Suppressor macrophage treated with lipopolysaccharide for 4 hours (primary cell): ENCODE measurements at regions not wholly inside any gene's neighbourhood (a gene's known extent, or its start where the extent isn't known, plus 50 kb on each side); places are given as distances from the start of the nearest gene placed in this dataset.
"Not testable (repeated sequence)": the region's sequence is repeated elsewhere in the genome, so short reads cannot be mapped to it uniquely, and the experiment has no call there.

Experiments used
- DNase-seq: peaks from one replicate; pipeline ENCODE4 v3.0.0-alpha.2; 2020

DNA sequence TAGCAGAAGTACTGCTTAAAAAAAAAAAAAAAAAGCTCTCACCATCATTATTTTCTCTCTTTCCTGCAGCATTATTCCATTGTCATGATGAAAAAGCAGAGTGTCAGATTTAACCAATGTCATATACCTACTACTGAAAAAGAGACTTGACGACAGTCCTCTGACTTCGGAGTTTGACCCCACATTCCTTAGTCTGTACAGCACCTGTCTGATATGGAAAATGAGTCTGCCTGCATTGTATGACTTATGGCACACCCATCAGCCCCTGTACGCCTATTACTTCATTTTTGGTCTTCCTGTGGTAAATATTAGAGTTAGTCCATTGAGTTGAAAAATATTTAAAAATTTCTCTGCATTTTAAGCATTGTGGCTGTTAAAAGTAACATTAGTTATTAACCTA is 54.5 kb upstream of the NOX4 start:
- DNase-seq, result no peak

DNA sequence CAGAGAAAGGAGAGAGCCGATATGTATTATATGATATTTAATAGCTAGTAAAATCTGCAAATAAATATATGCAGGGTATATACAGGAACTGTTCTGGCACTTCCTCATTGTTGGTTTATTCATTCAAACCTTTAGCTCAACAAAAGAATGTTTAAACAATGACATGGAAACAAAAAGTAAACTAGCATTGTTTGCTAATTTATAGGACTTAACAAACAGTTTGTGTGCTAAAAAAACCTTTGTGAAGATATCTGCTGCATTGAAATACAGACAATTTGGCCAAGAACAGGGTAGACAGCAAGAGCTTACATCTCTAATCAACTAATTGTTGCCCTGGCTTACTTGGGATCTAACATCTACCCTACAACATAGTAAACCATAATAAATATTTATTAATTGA is 64.6 kb upstream of the NOX4 start:
- DNase-seq, result not testable (repeated sequence)

DNA sequence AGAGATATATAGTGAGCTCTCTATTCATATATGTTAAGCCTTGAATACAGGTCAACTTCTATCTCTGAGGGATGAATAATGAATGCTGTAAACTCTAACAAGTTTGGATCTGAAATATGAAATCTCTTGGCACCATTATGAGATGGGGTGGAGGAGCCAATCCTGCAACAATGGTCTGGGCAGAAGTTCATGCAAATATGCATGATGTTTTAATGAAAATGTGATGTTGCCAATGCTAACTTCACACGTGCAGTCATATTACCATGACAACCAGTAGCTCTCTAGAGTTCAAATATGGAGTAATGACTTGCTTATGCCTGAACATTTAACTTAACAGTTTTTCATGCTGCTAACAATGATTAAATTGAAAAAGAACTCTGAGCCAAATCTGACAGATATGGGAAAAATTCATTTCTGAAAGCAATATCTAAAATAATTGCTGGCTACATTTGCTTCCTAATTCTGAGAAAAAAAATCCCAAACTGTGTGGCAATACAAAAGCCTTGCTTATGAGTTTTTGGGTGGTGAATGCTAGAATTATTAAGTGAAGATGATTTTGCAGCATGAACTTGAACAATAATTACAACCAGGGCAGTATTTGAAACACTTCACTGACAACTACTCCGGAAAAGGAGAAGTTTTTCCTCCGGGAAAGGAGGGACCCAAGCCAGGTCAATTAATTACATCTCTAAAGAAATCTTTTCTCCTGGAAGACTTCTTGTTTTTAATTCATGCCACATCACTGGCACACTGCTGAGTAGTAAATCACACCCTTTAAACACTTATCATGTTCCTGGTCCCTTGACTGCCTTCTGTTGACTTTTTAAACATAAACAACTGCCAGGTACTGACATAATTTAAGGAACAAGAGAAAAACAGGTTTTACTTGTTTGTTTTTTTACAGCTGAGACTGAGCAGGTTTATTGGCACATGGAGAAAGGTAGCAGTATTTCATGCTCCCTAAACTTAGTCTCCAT is 65.8 kb upstream of the NOX4 start:
- not testable (repeated sequence) for DNase-seq

DNA sequence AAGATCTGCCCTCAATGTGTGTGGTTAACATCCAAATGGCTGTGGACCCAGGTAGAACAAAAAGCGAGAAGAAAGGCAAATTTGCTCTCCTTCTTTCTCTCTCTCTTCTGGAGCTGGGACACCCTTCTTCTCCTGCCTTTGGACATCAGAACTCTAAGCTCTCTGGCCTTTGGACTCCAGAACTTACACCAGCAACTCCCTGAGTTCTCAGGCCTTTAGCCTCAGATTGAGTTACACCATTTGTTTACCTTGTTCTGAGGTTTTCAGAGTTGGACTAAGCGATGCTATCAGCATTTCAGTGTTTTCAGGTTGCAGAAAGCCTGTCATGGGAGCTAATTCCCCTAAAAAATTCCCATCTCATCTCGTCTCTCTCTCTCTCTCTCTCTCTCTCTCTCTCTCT is 69.4 kb upstream of the NOX4 start:
- not testable (repeated sequence) for DNase-seq

DNA sequence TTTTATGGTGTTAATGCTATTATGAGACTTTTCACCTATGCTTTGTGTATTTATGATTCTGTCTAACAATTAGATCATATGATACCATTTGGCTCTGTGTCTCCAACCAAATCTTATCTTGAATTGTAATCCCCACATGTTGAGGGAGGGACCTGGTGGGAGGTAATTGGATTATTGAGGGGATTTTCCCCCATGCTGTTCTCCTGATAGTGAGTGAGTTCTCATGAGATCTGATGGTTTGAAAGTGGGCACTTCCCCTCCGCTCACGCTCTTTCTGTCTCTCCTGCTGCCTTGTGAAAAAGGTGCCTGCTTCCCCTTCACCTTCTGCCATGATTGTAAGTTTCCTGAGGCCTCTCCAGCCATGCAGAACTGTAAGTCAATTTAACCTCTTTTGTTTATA is 71.6 kb upstream of the NOX4 start:
- not testable (repeated sequence) for DNase-seq

DNA sequence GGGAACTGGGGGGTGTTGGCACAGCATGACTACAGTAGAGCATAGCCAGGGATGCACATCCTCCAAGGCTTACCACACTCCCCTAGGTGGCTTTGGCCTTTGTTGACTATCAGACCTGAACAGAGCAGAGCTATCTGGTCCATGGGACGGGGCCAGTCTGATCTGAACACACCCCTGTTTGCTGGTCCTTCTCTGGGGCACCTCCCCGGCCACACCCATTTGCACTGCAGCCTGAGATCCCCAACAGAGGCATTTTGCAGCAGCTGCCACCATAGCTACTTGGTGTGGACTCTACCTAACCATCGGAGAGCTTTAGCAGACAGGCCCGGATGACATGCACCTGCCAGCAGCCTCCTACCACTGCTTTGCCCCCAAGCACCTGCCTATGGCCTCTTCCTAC is 75.8 kb upstream of the NOX4 start:
- no peak for DNase-seq

DNA sequence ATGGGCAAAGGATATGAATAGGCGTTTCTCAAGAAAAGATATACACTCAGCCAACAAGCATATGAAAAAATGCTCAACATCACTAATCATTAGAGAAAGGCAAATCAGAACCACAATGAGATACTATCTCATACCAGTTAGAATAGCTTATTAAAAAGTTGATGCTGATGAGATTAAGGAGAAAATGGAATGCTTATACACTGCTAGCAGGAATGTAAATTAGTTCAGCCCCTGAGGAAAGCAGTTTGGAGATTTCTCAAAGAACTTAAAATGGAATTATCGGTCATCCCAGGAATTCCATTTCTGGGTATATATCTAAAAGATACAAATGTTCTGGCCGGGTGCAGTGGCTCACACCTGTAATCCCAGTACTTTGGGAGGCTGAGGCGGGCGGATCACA is 78.2 kb upstream of the NOX4 start:
- DNase-seq, result not testable (repeated sequence)

DNA sequence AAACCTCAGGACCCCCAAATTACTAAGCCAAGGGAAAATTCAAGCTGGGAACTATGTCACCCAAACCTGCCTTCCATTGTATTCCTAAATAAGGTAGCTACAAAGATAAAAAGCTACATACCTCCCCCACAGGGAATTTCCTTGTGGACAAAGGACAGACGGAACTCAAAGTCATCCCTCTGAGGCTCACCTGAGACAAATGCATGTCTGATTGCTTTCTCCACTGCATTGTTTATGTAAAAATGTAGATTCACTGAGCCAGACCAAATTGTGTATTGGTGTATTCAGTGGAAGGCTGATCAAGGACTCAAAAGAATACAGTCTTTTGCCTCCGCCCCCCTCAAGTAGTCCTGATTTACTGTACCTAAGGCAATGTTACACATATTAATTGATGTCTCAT is 80.5 kb upstream of the NOX4 start:
- not testable (repeated sequence) for DNase-seq

DNA sequence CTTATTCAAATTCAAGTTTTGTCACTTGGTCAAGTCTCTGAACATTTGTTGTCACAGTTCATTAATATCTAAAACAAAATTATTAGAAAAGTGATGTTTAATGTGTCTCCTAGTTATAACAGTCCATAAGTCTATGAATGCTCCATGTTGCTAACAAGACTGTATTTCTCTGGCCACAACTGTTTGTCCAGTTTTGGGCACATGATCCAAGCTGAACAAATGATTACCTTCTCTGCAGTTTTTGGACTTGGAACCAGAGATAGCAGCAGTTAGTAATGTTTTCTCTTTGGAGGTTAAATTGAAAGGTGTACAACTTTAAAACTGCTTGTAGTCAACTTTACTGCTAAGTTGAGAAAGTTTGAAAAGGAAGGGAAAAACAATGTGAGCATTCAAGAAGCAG is 84.7 kb upstream of the NOX4 start:
- not testable (repeated sequence) for DNase-seq

DNA sequence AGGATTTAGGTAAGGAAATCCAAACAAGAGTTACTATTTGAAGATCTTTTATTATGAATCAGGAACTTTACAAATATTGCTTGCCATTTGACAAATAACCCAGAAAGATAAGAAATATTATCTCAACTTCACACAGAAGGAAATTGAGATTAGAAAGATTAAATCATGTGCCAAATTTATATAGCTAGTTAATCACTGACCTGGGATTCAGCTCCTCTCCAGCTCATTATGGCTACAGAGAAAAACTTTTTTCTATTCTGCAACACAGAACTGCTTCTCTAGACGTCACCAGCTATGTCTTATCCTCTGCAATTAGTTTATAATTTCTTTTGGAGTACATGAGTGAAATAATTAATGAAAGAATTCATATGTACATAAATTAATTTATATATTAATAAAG is 86.3 kb upstream of the NOX4 start:
- DNase-seq, result not testable (repeated sequence)

DNA sequence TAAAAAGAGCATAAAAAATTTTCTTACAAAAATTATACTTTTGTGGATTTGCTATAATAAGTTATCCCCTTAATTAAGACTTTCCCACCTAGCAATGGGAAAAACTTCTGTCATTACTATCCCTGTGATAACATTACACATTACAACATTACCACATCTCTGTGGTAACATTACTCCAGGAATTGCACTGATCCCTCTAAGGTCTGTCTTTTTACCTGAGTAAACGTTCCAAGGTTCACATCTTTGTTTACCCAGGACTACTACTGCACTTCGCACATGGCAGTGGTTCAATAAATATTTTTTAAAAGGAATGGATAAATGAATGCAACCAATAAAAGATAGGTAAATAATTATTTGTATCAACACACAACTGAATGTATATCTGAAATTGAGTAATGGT is 92.4 kb upstream of the NOX4 start:
- DNase-seq, result no peak

DNA sequence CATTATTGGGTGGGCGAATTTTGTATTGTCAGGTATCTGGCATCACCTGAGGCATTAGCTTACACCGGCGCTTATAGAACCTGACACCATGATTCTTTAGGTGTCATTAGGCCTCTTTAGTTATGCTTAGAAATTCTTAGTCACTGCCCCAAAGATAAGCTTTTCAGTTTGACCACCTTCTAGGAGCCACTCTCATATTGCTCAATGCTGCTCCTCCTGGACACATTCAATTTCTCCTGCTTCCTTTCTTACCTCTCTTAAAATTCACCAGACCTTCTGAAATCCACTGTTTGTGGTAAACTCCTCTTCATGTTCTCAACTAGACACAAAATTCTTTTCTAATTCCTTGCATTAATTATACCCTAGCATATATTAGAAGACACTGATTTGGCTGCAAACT is 93.9 kb upstream of the NOX4 start:
- DNase-seq, result not testable (repeated sequence)

DNA sequence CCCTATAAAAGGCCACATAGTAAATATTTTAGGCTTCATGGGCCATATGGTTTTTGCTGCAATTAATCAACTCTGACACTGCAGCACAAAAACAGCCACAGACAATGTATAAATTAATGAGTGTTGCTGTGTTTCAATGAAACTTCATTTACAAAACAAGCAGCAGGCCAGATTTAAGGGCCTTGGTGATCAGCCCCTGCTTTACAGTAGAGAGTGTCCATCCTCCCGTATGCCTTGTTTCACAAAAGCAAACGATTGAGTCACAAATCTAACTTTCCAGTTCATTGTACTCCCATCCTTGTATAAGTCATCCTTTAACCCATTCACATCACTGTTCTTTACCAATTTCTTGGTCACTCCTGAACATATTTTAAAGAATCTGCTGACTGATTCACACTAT is 94.3 kb upstream of the NOX4 start:
- DNase-seq, result not testable (repeated sequence)

DNA sequence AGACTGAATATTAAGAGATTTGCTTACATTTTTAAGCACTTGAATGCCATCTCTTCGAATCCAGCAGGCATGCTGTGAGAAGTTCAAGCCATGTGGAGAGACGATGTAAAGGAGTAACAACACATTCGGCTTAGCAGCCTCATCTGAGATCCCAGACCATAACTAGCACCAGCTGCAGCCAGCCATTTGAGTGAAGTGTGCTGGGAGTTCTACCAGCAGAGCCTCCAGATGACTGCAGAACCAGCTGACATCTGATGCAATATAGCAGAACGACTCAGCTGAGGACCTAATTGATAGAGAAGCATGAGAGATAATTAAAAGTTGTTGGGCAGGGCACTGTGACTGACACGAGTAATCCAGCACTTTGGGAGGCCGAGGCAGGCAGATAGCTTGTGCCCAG is 98.2 kb upstream of the NOX4 start:
- DNase-seq, result not testable (repeated sequence)

DNA sequence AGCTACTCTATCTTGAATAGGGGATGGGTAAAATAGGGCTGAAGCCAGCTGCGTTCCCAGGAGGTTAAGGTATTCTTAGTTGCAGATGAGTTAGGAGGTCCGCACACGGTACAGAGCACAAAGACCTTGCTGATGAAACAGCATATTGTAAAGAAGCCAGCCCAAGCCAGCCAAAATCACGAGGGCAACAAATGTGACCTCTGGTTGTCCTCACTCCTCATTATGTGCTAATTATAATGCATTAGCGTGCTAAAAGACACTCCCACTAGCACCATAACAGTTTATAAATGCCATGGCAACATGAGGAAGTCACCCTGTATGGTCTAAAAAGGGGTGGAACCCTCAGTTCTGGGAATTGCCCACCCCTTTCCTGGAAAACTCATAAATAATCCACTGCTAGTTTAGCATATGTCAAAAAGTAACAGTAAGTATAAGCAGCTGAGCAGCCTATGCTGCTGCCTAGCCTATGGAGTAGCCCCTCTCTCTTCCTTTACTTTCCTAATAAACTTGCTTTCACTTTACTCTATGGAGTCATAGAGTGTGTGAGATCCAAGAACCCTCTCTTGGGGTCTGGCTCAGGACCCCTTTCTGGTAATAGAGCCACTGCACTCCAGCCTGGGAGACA is 98.9 kb upstream of the NOX4 start:
- DNase-seq, result not testable (repeated sequence)

DNA sequence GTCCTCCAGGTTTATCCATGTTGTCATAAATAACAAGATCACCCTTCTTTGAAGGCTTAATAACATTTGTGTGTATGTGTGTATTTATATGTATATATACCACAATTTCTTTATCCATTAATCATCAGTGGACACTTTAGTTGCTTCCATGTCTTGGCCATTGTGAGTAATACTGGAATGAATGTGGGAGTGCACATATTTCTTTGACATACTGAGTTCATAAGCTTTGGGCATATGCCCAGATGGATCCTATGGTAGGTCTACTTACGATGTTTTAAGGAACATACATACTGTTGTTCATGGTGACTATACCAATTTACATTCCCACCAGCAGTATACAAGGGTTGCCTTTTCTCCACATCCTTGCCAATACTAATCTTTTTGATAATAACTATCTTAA is 108.8 kb upstream of the TRIM77 start:
- DNase-seq, result not testable (repeated sequence)

DNA sequence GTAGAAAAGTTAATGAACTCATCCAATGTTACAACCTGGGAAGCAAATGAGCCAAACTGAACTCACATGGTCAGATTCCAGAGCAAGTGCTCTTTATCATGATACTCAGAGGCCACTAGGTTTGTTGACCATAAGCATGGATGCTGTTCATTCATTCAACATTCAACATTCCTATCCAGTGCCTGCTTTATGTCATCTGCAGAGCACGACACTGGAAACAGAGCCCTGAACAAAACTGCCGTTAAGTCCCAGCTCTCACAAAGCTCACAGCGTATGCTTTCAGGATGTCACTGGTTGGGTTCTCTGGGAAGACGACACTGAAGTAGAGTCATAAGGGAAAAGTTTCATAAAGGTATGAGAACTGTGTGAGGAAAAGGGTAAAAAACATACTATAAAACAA is 105.8 kb upstream of the TRIM77 start:
- DNase-seq, result no peak

DNA sequence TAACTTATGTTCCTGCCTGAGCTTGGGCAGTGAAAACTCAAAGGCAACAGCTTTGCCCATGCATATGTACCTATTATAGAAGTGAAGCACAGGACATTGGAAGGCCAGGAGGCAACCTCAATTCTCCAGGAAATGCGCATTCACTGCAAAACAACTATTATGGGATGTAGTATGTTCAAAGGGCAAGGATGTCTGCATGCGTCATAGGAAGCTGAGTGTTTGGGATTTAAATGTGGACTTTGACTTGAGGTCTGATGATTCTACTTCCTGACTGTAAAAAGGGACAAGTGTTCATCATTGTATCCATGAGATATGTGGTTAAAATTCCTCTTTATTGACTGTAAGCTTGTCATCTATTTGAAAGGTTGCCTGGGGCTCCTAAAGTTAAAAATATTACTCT is 103.3 kb upstream of the TRIM77 start:
- not testable (repeated sequence) for DNase-seq

DNA sequence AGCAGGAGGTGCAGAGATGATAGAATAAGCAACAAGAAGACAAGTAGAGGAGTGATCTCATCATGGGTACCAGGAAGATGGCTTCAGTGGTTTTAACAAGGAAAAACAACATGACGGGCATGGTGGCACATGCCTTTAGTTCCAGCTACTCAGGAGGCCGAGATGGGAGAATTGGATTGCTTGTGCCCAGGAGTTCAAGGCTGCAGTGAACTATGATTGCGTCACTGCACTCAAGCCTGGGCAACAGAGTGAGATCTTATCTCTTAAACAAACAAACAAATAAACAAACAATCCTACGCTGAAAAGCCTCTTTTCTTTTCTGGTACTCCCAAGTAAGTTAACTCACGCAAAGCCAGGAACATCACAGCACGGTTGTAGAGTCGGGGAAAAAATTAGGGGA is 102.6 kb upstream of the TRIM77 start:
- not testable (repeated sequence) for DNase-seq

DNA sequence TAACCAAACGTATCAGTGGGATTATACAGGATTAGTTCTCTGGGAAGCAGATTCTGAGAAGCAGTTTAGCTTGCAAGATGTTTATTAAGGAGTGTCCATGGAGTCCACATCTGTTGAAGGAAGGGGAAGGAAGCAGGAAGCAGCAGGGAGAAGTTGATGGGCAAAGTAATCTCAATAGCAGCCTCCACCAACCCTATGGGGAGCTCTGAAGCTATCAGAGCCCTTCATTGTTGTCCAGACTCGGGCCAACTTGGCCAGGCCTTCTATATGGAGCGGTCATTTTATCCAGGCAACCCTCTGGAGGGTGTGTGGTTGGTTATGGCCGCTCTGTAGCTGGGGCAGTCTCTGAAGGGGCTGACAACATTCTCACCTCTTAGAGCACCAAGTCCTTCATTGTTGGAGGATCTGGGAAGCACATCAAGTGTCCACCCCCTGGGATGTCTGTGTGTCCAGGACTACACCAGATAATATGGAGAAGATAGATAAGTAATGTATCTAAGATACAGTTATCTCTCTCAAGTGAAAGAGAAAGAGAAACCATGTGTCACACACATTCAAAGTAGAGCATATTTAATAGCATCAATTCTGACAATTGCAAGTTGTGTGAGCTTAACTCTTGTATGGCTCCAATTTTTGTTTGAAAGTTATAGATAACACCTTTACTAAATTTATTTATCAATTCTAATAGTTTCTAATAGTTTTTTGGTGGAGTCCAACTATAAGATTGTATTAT is 101.7 kb upstream of the TRIM77 start:
- no peak for DNase-seq

DNA sequence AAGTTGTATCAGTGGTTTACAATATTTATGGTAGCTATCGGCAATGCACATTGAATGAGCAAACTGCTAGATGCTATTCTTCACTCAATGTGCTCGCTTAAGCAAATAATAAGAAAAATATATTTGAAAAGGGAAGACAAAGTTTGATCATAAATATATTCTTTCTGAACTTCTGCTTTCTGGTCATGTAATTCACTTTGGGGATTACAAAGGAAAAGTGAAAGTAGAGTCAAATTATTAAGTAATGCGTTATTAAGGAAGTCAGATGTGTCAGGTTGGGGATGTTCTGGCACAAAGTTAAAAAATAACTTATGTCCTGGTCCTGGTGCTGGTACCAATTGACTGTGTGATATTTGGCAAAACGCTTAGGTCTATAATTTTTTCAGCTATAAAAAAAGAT is 98.0 kb upstream of the TRIM77 start:
- DNase-seq, result peak; percentile 54

DNA sequence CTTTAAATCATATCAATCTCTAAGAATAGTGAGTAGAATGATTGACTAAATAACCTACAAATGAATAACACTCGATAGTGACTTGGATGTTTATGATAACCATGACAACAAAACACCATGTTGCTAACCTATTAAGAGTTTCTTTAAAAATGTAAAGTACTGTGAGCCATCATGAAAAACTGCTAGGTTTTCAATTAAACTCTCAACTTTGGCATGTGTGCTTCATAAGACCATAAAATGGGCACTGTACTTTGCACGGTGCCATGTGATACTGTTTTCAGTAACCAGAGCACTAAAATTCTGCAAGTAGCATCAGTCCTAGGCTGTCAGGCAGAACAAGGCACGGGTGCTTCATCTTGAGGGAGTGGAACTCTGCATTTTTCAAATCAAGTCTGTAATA is 96.2 kb upstream of the TRIM77 start:
- DNase-seq, result no peak

DNA sequence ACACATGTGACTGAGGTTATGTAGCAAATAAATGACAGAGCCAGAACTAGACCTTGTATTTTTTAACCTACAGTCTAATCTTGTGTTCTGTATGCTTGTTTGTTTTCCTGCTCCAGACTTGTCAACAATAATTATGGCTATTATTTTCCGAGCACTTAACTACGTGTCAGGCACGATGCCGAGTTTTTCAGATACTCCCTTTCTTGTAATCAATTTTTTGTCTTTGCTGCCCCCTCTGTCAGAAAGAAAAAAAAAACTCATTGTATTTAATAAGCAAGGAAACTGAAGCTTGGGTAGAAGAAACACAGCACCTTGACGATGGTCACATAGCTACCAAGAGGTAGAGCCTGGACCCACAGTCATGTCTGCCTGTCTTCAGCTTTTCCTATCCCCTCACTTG is 95.7 kb upstream of the TRIM77 start:
- DNase-seq, result not testable (repeated sequence)

DNA sequence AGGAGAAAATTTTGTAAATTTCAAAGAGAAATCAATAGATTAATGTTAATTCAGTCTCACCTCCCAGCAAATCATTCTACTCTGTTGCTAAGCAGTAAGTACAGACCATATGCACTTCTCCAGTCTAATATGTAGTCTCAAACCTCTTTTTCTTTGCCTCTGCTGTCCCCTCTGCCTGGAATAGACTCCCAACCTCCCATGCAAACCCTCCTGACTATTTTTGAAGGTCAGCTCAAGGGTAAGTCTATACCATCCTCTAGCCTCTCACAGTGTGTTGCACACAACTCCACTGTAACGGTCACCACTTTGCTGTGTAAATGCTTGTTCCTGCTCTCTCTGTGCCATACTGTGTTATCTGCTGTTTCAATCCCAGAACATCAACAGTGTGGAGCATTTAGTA is 94.5 kb upstream of the TRIM77 start:
- not testable (repeated sequence) for DNase-seq
